LNCAP (cell line): ENCODE measurements at regions not wholly inside any gene's neighbourhood (a gene's known extent, or its start where the extent isn't known, plus 50 kb on each side); places are given as distances from the start of the nearest gene placed in this dataset.

Source experiments
- CTCF ChIP-seq: fragments of 450-650 bp; IDR thresholded peaks from 2 replicates; pipeline ENCODE4 v1.5.1; 2017; ENCODE audit warnings: mild to moderate bottlenecking

- no peak for TF ChIP-seq CTCF
These were observed 206.4 kb upstream of the ID2 start for GRCh38 chr2:8475349-8476031.

GRCh38 chr2:8477552-8478470, 204.0 kb upstream of the ID2 start:
- no peak for TF ChIP-seq CTCF

- TF ChIP-seq CTCF: no peak
These were observed 203.4 kb upstream of the ID2 start for GRCh38 chr2:8478471-8478793.

GRCh38 chr2:8479298-8479697, 202.6 kb upstream of the ID2 start:
- TF ChIP-seq CTCF: no peak

GRCh38 chr2:8480915-8481314, 200.9 kb upstream of the ID2 start:
- no peak for TF ChIP-seq CTCF

- no peak for TF ChIP-seq CTCF
These were observed 200.3 kb upstream of the ID2 start for GRCh38 chr2:8481463-8482009.

- no peak for TF ChIP-seq CTCF
These were observed 199.4 kb upstream of the ID2 start for GRCh38 chr2:8482432-8482831.
